RWPE2 (cell line): ENCODE measurements at regions not wholly inside any gene's neighbourhood (a gene's known extent, or its start where the extent isn't known, plus 50 kb on each side); places are given as distances from the start of the nearest gene placed in this dataset.

Experiments used
- ATAC-seq: fragments of 200-7000 bp; cut with Tn5 transposase; 3 replicates; pipeline ENCODE4 v1.9.1; 2021; ENCODE audit warnings: low read depth
- DNase-seq: peaks from one replicate; pipeline ENCODE4 v3.0.0-alpha.2; 2020; ENCODE audit warnings: low spot score
- H3K27ac ChIP-seq: fragments of 450-650 bp; 2 replicates; pipeline ENCODE4 v1.5.1; 2017; ENCODE audit warnings: mild to moderate bottlenecking; ENCODE audit not compliant: poor library complexity, severe bottlenecking
- H3K27me3 ChIP-seq: fragments of 250-450 bp; sonication (Bioruptor Pico); 2 replicates; pipeline ENCODE4 v1.5.1; 2021; ENCODE audit warnings: mild to moderate bottlenecking, moderate library complexity; ENCODE audit not compliant: insufficient read depth, poor library complexity, severe bottlenecking
- H3K36me3 ChIP-seq: fragments of 250-450 bp; sonication (Bioruptor Pico); 2 replicates; pipeline ENCODE4 v1.5.1; 2020; ENCODE audit warnings: low read depth, mild to moderate bottlenecking, moderate library complexity
- H3K4me1 ChIP-seq: fragments of 250-450 bp; sonication (Bioruptor Pico); 2 replicates; pipeline ENCODE4 v1.5.1; 2021; ENCODE audit warnings: mild to moderate bottlenecking, moderate library complexity; ENCODE audit not compliant: insufficient read depth, poor library complexity, severe bottlenecking
- H3K4me3 ChIP-seq: fragments of 250-450 bp; sonication (Bioruptor Pico); 2 replicates; pipeline ENCODE4 v1.5.1; 2021; ENCODE audit warnings: mild to moderate bottlenecking, moderate library complexity; ENCODE audit not compliant: severe bottlenecking
- H3K9me3 ChIP-seq: fragments of 250-450 bp; sonication (Bioruptor Pico); 2 replicates; pipeline ENCODE4 v1.5.1; 2021; ENCODE audit warnings: mild to moderate bottlenecking, moderate library complexity; ENCODE audit not compliant: severe bottlenecking
- CTCF ChIP-seq: fragments of 450-650 bp; IDR thresholded peaks from one replicate; pipeline ENCODE4 v1.5.1; 2017; ENCODE audit warnings: mild to moderate bottlenecking, moderate library complexity; ENCODE audit not compliant: poor library complexity, severe bottlenecking

- no peaks in the 10 kb centered on the region for H3K4me1 ChIP-seq
- H3K27me3 ChIP-seq = peaks cover 23% of the 10 kb centered on the region
- no peak overlapping the region for H3K27ac ChIP-seq
- no peak for ATAC-seq
- H3K4me3 ChIP-seq = no peak overlapping the region
- H3K9me3 ChIP-seq = no peaks in the 10 kb centered on the region
- DNase-seq = no peak
- no peaks in the 10 kb centered on the region for H3K36me3 ChIP-seq
- no peak for TF ChIP-seq CTCF
Measured at GRCh38 chr11:69984457-69985261, 93.5 kb upstream of the ANO1 start.

GRCh38 chr11:69985331-69985640 lies 92.8 kb upstream of the ANO1 start:
- Histone ChIP-seq H3K27ac (no peak overlapping the region), H3K9me3 (no peaks in the 10 kb centered on the region), H3K4me3 (peak overlapping the region; percentile 14), H3K36me3 (no peaks in the 10 kb centered on the region), H3K27me3 (peaks cover 23% of the 10 kb centered on the region), H3K4me1 (no peaks in the 10 kb centered on the region)
- ATAC-seq (no peak), DNase-seq (no peak)
- TF ChIP-seq CTCF = no peak

GRCh38 chr11:69985641-69986439 lies 92.3 kb upstream of the ANO1 start:
- Histone ChIP-seq H3K27me3 (peaks cover 23% of the 10 kb centered on the region), H3K27ac (no peak overlapping the region), H3K36me3 (no peaks in the 10 kb centered on the region), H3K9me3 (no peaks in the 10 kb centered on the region), H3K4me3 (peak overlapping the region; percentile 14), H3K4me1 (no peaks in the 10 kb centered on the region)
- no peak for TF ChIP-seq CTCF
- ATAC-seq (no peak), DNase-seq (no peak)

GRCh38 chr11:69986440-69986787 lies 91.7 kb upstream of the ANO1 start:
- Histone ChIP-seq H3K36me3 (no peaks in the 10 kb centered on the region), H3K27me3 (peaks cover 23% of the 10 kb centered on the region), H3K4me1 (no peaks in the 10 kb centered on the region), H3K27ac (no peak overlapping the region), H3K9me3 (no peaks in the 10 kb centered on the region), H3K4me3 (no peak overlapping the region)
- no peak for TF ChIP-seq CTCF
- ATAC-seq (no peak), DNase-seq (no peak)

GRCh38 chr11:69986830-69987229 lies 91.3 kb upstream of the ANO1 start:
- no peak for TF ChIP-seq CTCF
- Histone ChIP-seq H3K27me3 (peaks cover 23% of the 10 kb centered on the region), H3K36me3 (no peaks in the 10 kb centered on the region), H3K4me3 (no peak overlapping the region), H3K4me1 (no peaks in the 10 kb centered on the region), H3K9me3 (no peaks in the 10 kb centered on the region), H3K27ac (no peak overlapping the region)
- DNase-seq = no peak
- ATAC-seq = no peak
